ENCODE measurements at regions not wholly inside any gene's neighbourhood (a gene's known extent, or its start where the extent isn't known, plus 50 kb on each side); places are given as distances from the start of the nearest gene placed in this dataset.

- Histone ChIP-seq H2AFZ (ENCODE audit: low read depth) (no peak overlapping the region), H3F3A (replicated peaks; ENCODE audit: insufficient read depth) (no peaks in the 10 kb centered on the region), H3K9ac (no peak overlapping the region), H3K27ac (ENCODE audit: low read depth in 2 of 2, low read length in 1 of 2) (no peak overlapping the region), H3K4me2 (no peak overlapping the region), H3K27me3 (ENCODE audit: insufficient read depth) (peaks cover 4% of the 10 kb centered on the region; the same call in 1 of the 2 replicates), H3K4me3 (ENCODE audit: low read depth in 2 of 2, low read length in 1 of 2) (no peak overlapping the region), H3K79me2 (ENCODE audit: insufficient read depth) (no peaks in the 10 kb centered on the region), H3K4me1 (ENCODE audit: control insufficient read depth in 1 of 2, insufficient read depth in 2 of 2, low read depth in 1 of 2, low read length in 1 of 2) (no peaks in the 10 kb centered on the region), H3K36me3 (replicated peaks in 1 of 2; ENCODE audit: control insufficient read depth in 1 of 2, insufficient read depth in 2 of 2, low read length in 1 of 2) (no peaks in the 10 kb centered on the region), H3K9me2 (no peaks in the 10 kb centered on the region), H4K20me1 (ENCODE audit: insufficient read depth) (no peaks in the 10 kb centered on the region), H3K9me3 (no peaks in the 10 kb centered on the region)
- CTCF ChIA-PET = interaction anchor here (3.1 kb wide), 1 partner anchor 16 kb away, joined by 26 read pairs; no protein-coding TSS in a partner anchor
- 6% methylated on average over 2 of the region's 2 CpGs for WGBS (ENCODE audit: low lambda C conversion rate)
- POLR2A ChIA-PET = no interaction called here
- no peak for TF ChIP-seq REST (IDR thresholded peaks at IDR 0.05; ENCODE audit: low read depth, low read length)
- no peak for TF ChIP-seq GABPA (IDR thresholded peaks at IDR 0.05; ENCODE audit: low read depth)
- TF ChIP-seq EP300 (IDR thresholded peaks at IDR 0.05; ENCODE audit: borderline replicate concordance in 1 of 2, low read depth in 1 of 2, low read length in 1 of 2) = no peak
- TF ChIP-seq SMC3 (IDR thresholded peaks at IDR 0.05; ENCODE audit: low read depth, low read length) = no peak
- TF ChIP-seq CHD2 (IDR thresholded peaks at IDR 0.05; ENCODE audit: low read length, partially characterized antibody) = no peak
- no peak for TF ChIP-seq EZH2phosphoT487 (IDR thresholded peaks at IDR 0.05; ENCODE audit: borderline replicate concordance, low read depth)
- no peak for TF ChIP-seq USF1 (IDR thresholded peaks at IDR 0.05; ENCODE audit: borderline replicate concordance, low read depth)
- TF ChIP-seq TCF12 (IDR thresholded peaks at IDR 0.05) = no peak
- no peak for TF ChIP-seq YY1 (IDR thresholded peaks at IDR 0.05; ENCODE audit: low read depth)
- TF ChIP-seq MEF2A (IDR thresholded peaks at IDR 0.05; ENCODE audit: borderline replicate concordance, low read depth) = no peak
- no peak for TF ChIP-seq TAF1 (IDR thresholded peaks at IDR 0.05; ENCODE audit: borderline replicate concordance, low read depth, low read length)
- TF ChIP-seq NFIC (IDR thresholded peaks at IDR 0.05; ENCODE audit: borderline replicate concordance) = no peak
- no peak for TF ChIP-seq JUND (IDR thresholded peaks at IDR 0.05)
- TF ChIP-seq RCOR1 (IDR thresholded peaks at IDR 0.05; ENCODE audit: low read length) = no peak
- no peak for TF ChIP-seq NRF1 (IDR thresholded peaks at IDR 0.05; ENCODE audit: low read depth, low read length)
- TF ChIP-seq SIN3A (IDR thresholded peaks at IDR 0.05; ENCODE audit: borderline replicate concordance, low read depth, low read length) = no peak
- TF ChIP-seq PBX3 (IDR thresholded peaks at IDR 0.05) = no peak
- DNase-seq = no peak
Measured at GRCh38 chr2:222040333-222040732, 258.5 kb downstream of the PAX3 start.
